Neural cell (in vitro differentiated cells): ENCODE measurements at regions not wholly inside any gene's neighbourhood (a gene's known extent, or its start where the extent isn't known, plus 50 kb on each side); places are given as distances from the start of the nearest gene placed in this dataset.

Experiments
- H2AFZ ChIP-seq: fragments of 200-600, 300-800 bp; sonication (generic), shearing (Covaris generic); 2 replicates; pipeline ENCODE4 v1.6.0; 2014; ENCODE audit warnings: low read depth, mild to moderate bottlenecking, antibody characterized with exemption, low read length, moderate library complexity
- H3F3A ChIP-seq: fragments of 200-600 bp; shearing (Covaris generic); 2 replicates; pipeline ENCODE4 v1.6.1; 2016; ENCODE audit warnings: mild to moderate bottlenecking, moderate library complexity, mixed read lengths, antibody characterized with exemption, low read length; ENCODE audit not compliant: insufficient read depth, poor library complexity, severe bottlenecking
- H3K27ac ChIP-seq: fragments of 200-600, 300-800 bp; sonication (generic), shearing (Covaris generic); 2 replicates; pipeline ENCODE4 v1.5.1; 2014; ENCODE audit warnings: mild to moderate bottlenecking, low read length, moderate library complexity
- H3K27me3 ChIP-seq: fragments of 300-800, 200-600 bp; sonication (generic), shearing (Covaris generic); 2 replicates; pipeline ENCODE4 v1.6.0; 2014; ENCODE audit warnings: mild to moderate bottlenecking, low read depth, low read length, moderate library complexity; ENCODE audit not compliant: insufficient read depth
- H3K36me3 ChIP-seq: fragments of 300-800, 200-600 bp; sonication (generic), shearing (Covaris generic); 2 replicates; pipeline ENCODE4 v1.5.1; 2014; ENCODE audit warnings: mild to moderate bottlenecking, antibody characterized with exemption, low read length, moderate library complexity; ENCODE audit not compliant: insufficient read depth
- H3K4me2 ChIP-seq: fragments of 300-800, 200-600 bp; sonication (generic), shearing (Covaris generic); 2 replicates; pipeline ENCODE4 v1.6.0; 2014; ENCODE audit warnings: mild to moderate bottlenecking, low read length
- H3K4me3 ChIP-seq: fragments of 300-800, 200-600 bp; sonication (generic), shearing (Covaris generic); 2 replicates; pipeline ENCODE4 v1.5.1; 2014; ENCODE audit warnings: mild to moderate bottlenecking, low read length, moderate library complexity
- H3K79me2 ChIP-seq: fragments of 200-600 bp; shearing (Covaris generic); replicated peaks from 2 replicates; pipeline ENCODE4 v1.6.0; 2014; ENCODE audit warnings: mild to moderate bottlenecking, low read length, moderate library complexity; ENCODE audit not compliant: insufficient read depth
- H3K9ac ChIP-seq: fragments of 300-800, 200-600 bp; sonication (generic), shearing (Covaris generic); 2 replicates; pipeline ENCODE4 v1.6.1; 2016; ENCODE audit warnings: mild to moderate bottlenecking, low read length, mixed read lengths
- H3K9me2 ChIP-seq: fragments of 200-600 bp; shearing (Covaris generic); 2 replicates; pipeline ENCODE4 v1.6.1; 2016; ENCODE audit warnings: mild to moderate bottlenecking, low read length, mixed read lengths; ENCODE audit not compliant: insufficient read depth
- H3K9me3 ChIP-seq: fragments of 200-600, 300-800 bp; sonication (generic), shearing (Covaris generic); 2 replicates; pipeline ENCODE4 v1.6.1; 2016; ENCODE audit warnings: mild to moderate bottlenecking, mixed run types, low read length, moderate library complexity, mixed read lengths
- H4K20me1 ChIP-seq: fragments of 200-600 bp; shearing (Covaris generic); 2 replicates; pipeline ENCODE4 v1.6.1; 2016; ENCODE audit warnings: mild to moderate bottlenecking, mixed run types; ENCODE audit not compliant: insufficient read depth
- EP300 ChIP-seq: fragments of 450-650 bp; conservative IDR thresholded peaks from 2 replicates; pipeline ENCODE4 v1.6.1; 2014; ENCODE audit warnings: antibody characterized with exemption, mild to moderate bottlenecking, moderate library complexity; ENCODE audit not compliant: poor library complexity, severe bottlenecking
- EZH2 ChIP-seq: fragments of 200-600, 300-800 bp; shearing (Covaris generic), sonication (generic); IDR thresholded peaks from 2 replicates; pipeline ENCODE4 v1.6.1; 2014; ENCODE audit warnings: antibody characterized with exemption, low read length, borderline replicate concordance, mild to moderate bottlenecking; ENCODE audit not compliant: insufficient read depth, poor library complexity, severe bottlenecking
- MXI1 ChIP-seq: fragments of 450-650 bp; conservative IDR thresholded peaks from 2 replicates; pipeline ENCODE4 v1.6.1; 2014; ENCODE audit warnings: antibody characterized with exemption, mild to moderate bottlenecking; ENCODE audit not compliant: poor library complexity, severe bottlenecking
- POLR2AphosphoS5 ChIP-seq: IDR thresholded peaks from 2 replicates; pipeline ENCODE4 v1.6.1; 2012
- RAD21 ChIP-seq: fragments of 450-650 bp; conservative IDR thresholded peaks from 2 replicates; pipeline ENCODE4 v1.6.1; 2014; ENCODE audit warnings: antibody characterized with exemption, mild to moderate bottlenecking, moderate library complexity
- SMC3 ChIP-seq: fragments of 450-650 bp; conservative IDR thresholded peaks from 2 replicates; pipeline ENCODE4 v1.6.1; 2014; ENCODE audit warnings: antibody characterized with exemption, mild to moderate bottlenecking, moderate library complexity; ENCODE audit not compliant: poor library complexity
- TAF1 ChIP-seq: IDR thresholded peaks from 2 replicates; pipeline ENCODE4 v1.6.1; 2012; ENCODE audit warnings: low read depth
- TF ChIP-seq, protein P1 (sequence below): fragments of 450-650 bp; IDR thresholded peaks from 2 replicates; pipeline ENCODE4 v1.5.1; 2014; ENCODE audit warnings: antibody characterized with exemption, mild to moderate bottlenecking, moderate library complexity; ENCODE audit not compliant: poor library complexity, severe bottlenecking
- TF ChIP-seq, protein P2 (sequence below): IDR thresholded peaks from 2 replicates; pipeline ENCODE4 v1.6.1; 2012; ENCODE audit warnings: borderline replicate concordance

DNA sequence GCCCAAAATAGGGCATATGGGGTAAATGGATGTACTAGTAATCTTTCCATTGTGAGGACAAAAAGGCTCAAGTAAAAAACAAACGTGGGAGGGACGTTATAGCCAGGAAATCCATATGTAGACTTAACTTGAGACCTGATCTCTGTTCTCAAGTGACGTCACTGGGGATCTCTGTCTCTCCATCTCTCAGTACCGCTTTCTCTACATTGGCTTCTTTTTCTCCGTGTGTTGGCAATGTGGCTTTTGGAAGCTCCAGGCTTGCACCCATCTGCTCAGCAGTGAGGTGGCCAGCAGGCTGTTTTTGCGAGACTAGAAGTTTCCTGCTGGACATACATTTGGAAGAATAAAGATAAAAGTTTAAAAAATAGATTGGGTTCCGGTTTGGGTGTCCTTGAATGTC lies 66.0 kb upstream of the NRXN3 start:
- TF ChIP-seq, protein P1, sequence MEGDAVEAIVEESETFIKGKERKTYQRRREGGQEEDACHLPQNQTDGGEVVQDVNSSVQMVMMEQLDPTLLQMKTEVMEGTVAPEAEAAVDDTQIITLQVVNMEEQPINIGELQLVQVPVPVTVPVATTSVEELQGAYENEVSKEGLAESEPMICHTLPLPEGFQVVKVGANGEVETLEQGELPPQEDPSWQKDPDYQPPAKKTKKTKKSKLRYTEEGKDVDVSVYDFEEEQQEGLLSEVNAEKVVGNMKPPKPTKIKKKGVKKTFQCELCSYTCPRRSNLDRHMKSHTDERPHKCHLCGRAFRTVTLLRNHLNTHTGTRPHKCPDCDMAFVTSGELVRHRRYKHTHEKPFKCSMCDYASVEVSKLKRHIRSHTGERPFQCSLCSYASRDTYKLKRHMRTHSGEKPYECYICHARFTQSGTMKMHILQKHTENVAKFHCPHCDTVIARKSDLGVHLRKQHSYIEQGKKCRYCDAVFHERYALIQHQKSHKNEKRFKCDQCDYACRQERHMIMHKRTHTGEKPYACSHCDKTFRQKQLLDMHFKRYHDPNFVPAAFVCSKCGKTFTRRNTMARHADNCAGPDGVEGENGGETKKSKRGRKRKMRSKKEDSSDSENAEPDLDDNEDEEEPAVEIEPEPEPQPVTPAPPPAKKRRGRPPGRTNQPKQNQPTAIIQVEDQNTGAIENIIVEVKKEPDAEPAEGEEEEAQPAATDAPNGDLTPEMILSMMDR = no peak
- TF ChIP-seq POLR2AphosphoS5 (no peak), EP300 (no peak), RAD21 (no peak), TAF1 (no peak), SMC3 (no peak), MXI1 (no peak), EZH2 (no peak)
- TF ChIP-seq, protein P2, sequence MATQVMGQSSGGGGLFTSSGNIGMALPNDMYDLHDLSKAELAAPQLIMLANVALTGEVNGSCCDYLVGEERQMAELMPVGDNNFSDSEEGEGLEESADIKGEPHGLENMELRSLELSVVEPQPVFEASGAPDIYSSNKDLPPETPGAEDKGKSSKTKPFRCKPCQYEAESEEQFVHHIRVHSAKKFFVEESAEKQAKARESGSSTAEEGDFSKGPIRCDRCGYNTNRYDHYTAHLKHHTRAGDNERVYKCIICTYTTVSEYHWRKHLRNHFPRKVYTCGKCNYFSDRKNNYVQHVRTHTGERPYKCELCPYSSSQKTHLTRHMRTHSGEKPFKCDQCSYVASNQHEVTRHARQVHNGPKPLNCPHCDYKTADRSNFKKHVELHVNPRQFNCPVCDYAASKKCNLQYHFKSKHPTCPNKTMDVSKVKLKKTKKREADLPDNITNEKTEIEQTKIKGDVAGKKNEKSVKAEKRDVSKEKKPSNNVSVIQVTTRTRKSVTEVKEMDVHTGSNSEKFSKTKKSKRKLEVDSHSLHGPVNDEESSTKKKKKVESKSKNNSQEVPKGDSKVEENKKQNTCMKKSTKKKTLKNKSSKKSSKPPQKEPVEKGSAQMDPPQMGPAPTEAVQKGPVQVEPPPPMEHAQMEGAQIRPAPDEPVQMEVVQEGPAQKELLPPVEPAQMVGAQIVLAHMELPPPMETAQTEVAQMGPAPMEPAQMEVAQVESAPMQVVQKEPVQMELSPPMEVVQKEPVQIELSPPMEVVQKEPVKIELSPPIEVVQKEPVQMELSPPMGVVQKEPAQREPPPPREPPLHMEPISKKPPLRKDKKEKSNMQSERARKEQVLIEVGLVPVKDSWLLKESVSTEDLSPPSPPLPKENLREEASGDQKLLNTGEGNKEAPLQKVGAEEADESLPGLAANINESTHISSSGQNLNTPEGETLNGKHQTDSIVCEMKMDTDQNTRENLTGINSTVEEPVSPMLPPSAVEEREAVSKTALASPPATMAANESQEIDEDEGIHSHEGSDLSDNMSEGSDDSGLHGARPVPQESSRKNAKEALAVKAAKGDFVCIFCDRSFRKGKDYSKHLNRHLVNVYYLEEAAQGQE = no peak
- H3K9ac ChIP-seq = no peak overlapping the region
- no peak overlapping the region for H2AFZ ChIP-seq
- H3K4me3 ChIP-seq = no peak overlapping the region
- H3K36me3 ChIP-seq = no peaks in the 10 kb centered on the region
- H3K9me2 ChIP-seq = no peaks in the 10 kb centered on the region
- H4K20me1 ChIP-seq = no peaks in the 10 kb centered on the region
- no peaks in the 10 kb centered on the region for H3F3A ChIP-seq
- H3K9me3 ChIP-seq = no peaks in the 10 kb centered on the region
- no peak overlapping the region for H3K27ac ChIP-seq
- H3K27me3 ChIP-seq = no peaks in the 10 kb centered on the region
- H3K79me2 ChIP-seq = no peaks in the 10 kb centered on the region
- no peak overlapping the region for H3K4me2 ChIP-seq

DNA sequence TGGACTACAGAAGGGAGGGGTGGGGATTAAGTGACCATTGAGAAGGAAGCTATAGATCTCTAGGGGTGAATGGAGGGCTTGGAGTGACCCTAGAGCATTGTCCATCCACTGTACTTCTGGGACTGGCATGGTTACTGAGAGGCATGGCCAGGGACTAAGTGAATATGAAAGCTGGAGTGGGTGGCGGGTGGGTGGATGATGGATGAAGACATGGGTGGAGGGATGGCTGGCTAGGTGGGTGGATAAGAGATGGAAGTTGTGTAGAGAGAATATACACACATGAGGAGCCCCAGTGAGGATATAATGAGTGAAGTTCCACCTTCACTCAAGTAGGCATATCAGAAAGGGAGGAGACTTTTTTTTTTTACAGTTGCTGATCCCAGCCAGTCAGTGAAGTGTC lies 65.5 kb upstream of the NRXN3 start:
- TF ChIP-seq RAD21 = no peak
- no peak overlapping the region for H3K4me2 ChIP-seq
- no peaks in the 10 kb centered on the region for H4K20me1 ChIP-seq
- H2AFZ ChIP-seq = no peak overlapping the region
- no peak overlapping the region for H3K4me3 ChIP-seq
- H3K79me2 ChIP-seq = no peaks in the 10 kb centered on the region
- H3F3A ChIP-seq = no peaks in the 10 kb centered on the region
- H3K27ac ChIP-seq = no peak overlapping the region
- no peaks in the 10 kb centered on the region for H3K9me3 ChIP-seq
- H3K27me3 ChIP-seq = no peaks in the 10 kb centered on the region
- H3K9me2 ChIP-seq = no peaks in the 10 kb centered on the region
- H3K36me3 ChIP-seq = no peaks in the 10 kb centered on the region
- H3K9ac ChIP-seq = no peak overlapping the region

DNA sequence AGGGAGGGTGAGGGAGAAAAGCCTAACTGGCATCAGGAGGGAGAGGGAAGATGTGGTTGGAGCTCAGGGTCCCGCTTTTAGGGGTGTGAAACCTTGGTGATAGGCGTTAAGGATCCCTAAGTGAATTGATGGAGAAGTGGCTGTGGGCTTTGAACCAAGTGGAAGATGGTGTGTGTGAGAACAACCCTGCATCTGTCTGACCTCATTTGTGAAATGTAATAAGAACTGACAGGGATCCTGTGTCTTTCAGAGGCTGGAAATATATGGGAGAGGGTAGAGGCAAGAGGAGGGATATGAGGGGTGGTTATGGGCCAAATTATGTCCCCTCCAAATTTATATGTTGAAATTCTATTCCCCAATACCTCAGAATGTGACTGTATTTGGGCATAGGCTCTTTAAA lies 63.8 kb upstream of the NRXN3 start:
- Histone ChIP-seq H3K9ac (no peak overlapping the region), H3K79me2 (no peaks in the 10 kb centered on the region)

More for the DNA sequence above, 63.8 kb upstream of the NRXN3 start:
- H3F3A ChIP-seq = no peaks in the 10 kb centered on the region
- no peaks in the 10 kb centered on the region for H4K20me1 ChIP-seq
- H3K9me3 ChIP-seq = no peaks in the 10 kb centered on the region
- TF ChIP-seq RAD21 = no peak
- TF ChIP-seq POLR2AphosphoS5 = no peak
- TF ChIP-seq TAF1 = no peak
- no peak for TF ChIP-seq EP300
- no peak for TF ChIP-seq MXI1
- no peak for TF ChIP-seq EZH2
- TF ChIP-seq, protein P2 = no peak
- TF ChIP-seq, protein P1 = no peak
- TF ChIP-seq SMC3 = no peak
- no peaks in the 10 kb centered on the region for H3K9me2 ChIP-seq
- no peak overlapping the region for H2AFZ ChIP-seq
- H3K27me3 ChIP-seq = no peaks in the 10 kb centered on the region
- no peaks in the 10 kb centered on the region for H3K36me3 ChIP-seq
- H3K27ac ChIP-seq = no peak overlapping the region
- no peak overlapping the region for H3K4me3 ChIP-seq
- no peak overlapping the region for H3K4me2 ChIP-seq
